ENCODE measurements at regions not wholly inside any gene's neighbourhood (a gene's known extent, or its start where the extent isn't known, plus 50 kb on each side); places are given as distances from the start of the nearest gene placed in this dataset.

- no peak overlapping the region for H2BK15ac ChIP-seq (ENCODE audit: low read depth, low read length)
Observed at GRCh38 chr16:64225036-64225435, 896.8 kb downstream of the CDH11 start.

More at GRCh38 chr16:64225036-64225435, 896.8 kb downstream of the CDH11 start:
- H2AFZ ChIP-seq (ENCODE audit: low read length): no peak overlapping the region
- H2BK20ac ChIP-seq (ENCODE audit: low read depth, low read length, poor library complexity, severe bottlenecking): no peak overlapping the region
- no peak overlapping the region for H3K23ac ChIP-seq (ENCODE audit: insufficient read length, low read depth, low read length)
- no peak overlapping the region for H3K14ac ChIP-seq (ENCODE audit: insufficient read depth, low read length)
- no peaks in the 10 kb centered on the region for H3K79me2 ChIP-seq (ENCODE audit: insufficient read depth, low read length)
- no peaks in the 10 kb centered on the region; the same call in 1 of the 2 replicates for H3K27me3 ChIP-seq (ENCODE audit: insufficient read depth, low read length)
- no peaks in the 10 kb centered on the region; a peak in 1 of 4 replicates for H3K4me1 Mint-ChIP-seq
- no peak overlapping the region for H2BK5ac ChIP-seq (ENCODE audit: insufficient read length, low read length)
- H4K91ac ChIP-seq (ENCODE audit: insufficient read length, low read depth, low read length): no peak overlapping the region
- no peaks in the 10 kb centered on the region for H3K79me1 ChIP-seq (ENCODE audit: insufficient read depth, low read depth, low read length, poor library complexity, severe bottlenecking)
- H4K8ac ChIP-seq (replicated peaks; ENCODE audit: insufficient read length, low read depth, low read length): no peak overlapping the region
- no peak for DNase-seq
- no peak overlapping the region for H2BK12ac ChIP-seq (ENCODE audit: insufficient read length, low read depth, low read length)
- no CpG with 5 or more reads among the region's 10 CpGs for WGBS (ENCODE audit: extremely low coverage, insufficient read length, low lambda C conversion rate)
- no peaks in the 10 kb centered on the region for H3K27me3 Mint-ChIP-seq (ENCODE audit: low read depth)
- no peak overlapping the region for H3K18ac ChIP-seq (ENCODE audit: insufficient read length, low read depth, low read length)
- peaks cover 0 to 6% of the 10 kb centered on the region in 2 experiments; a peak in 1 of 5 replicates for H3K9me3 Mint-ChIP-seq
- no peak overlapping the region for H2AK5ac ChIP-seq (ENCODE audit: insufficient read length, low read length)
- no peaks in the 10 kb centered on the region for H3K4me1 ChIP-seq (ENCODE audit: insufficient read depth, low read length)
- H3K23me2 ChIP-seq (ENCODE audit: insufficient read length, low read depth, low read length, poor library complexity, severe bottlenecking): no peaks in the 10 kb centered on the region
- H3T11ph ChIP-seq (ENCODE audit: low read length): no peak overlapping the region
- no peak overlapping the region for H3K4ac ChIP-seq (ENCODE audit: low read depth, low read length)
- H3K9ac ChIP-seq (ENCODE audit: extremely low read depth, insufficient read length, low read length): no peak overlapping the region
- H4K5ac ChIP-seq (ENCODE audit: insufficient read length, low read depth, low read length): no peak overlapping the region
- no peak overlapping the region for H3K27ac Mint-ChIP-seq
- no peak overlapping the region for H3K4me2 ChIP-seq (ENCODE audit: insufficient read depth, insufficient read length, low read length)
- H4K20me1 ChIP-seq (ENCODE audit: control insufficient read depth, insufficient read depth, insufficient read length): no peaks in the 10 kb centered on the region
- H3K56ac ChIP-seq (ENCODE audit: insufficient read length, low read depth, low read length): no peak overlapping the region
- no peaks in the 10 kb centered on the region for H3K9me3 ChIP-seq (ENCODE audit: control insufficient read depth, low read depth, low read length)
- TF ChIP-seq, protein P1, sequence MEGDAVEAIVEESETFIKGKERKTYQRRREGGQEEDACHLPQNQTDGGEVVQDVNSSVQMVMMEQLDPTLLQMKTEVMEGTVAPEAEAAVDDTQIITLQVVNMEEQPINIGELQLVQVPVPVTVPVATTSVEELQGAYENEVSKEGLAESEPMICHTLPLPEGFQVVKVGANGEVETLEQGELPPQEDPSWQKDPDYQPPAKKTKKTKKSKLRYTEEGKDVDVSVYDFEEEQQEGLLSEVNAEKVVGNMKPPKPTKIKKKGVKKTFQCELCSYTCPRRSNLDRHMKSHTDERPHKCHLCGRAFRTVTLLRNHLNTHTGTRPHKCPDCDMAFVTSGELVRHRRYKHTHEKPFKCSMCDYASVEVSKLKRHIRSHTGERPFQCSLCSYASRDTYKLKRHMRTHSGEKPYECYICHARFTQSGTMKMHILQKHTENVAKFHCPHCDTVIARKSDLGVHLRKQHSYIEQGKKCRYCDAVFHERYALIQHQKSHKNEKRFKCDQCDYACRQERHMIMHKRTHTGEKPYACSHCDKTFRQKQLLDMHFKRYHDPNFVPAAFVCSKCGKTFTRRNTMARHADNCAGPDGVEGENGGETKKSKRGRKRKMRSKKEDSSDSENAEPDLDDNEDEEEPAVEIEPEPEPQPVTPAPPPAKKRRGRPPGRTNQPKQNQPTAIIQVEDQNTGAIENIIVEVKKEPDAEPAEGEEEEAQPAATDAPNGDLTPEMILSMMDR (conservative IDR thresholded peaks at IDR 0.05): no peak
- H3K27ac ChIP-seq (ENCODE audit: insufficient read length, low read depth, low read length): no peak overlapping the region
- H3K4me3 Mint-ChIP-seq: no peak overlapping the region
- H3K36me3 Mint-ChIP-seq (ENCODE audit: insufficient read depth in 1 of 3, low read depth in 3 of 3): no peaks in the 10 kb centered on the region; a peak in 2 of 7 replicates
- no peak overlapping the region for H2BK120ac ChIP-seq (ENCODE audit: low read depth, low read length, poor library complexity, severe bottlenecking)

Measured in H9 (cell line).